ENCODE measurements at regions not wholly inside any gene's neighbourhood (a gene's known extent, or its start where the extent isn't known, plus 50 kb on each side); places are given as distances from the start of the nearest gene placed in this dataset.

DNA sequence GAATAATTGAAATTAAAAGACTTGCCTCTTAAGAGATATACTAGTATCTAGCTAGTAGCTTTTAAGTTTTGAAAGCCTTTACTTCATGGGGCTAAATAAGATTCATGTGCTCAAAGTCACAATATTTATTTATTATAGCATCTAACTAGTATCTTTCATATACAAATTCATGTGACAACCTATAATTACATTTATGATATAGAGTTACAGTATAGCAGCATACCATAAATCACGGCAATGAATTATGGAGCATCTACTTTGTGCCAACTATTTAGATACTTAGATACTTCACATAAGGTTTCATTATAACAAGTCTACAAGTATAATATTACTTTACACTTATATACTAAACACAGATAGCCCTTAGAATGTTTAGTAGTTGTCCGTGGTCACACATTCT lies 229.4 kb downstream of the TPRG1 start:
- FAIRE-seq = no peak
- TF ChIP-seq GATA3 (IDR thresholded peaks at IDR 0.05; ENCODE audit: borderline replicate concordance) = no peak
- TF ChIP-seq, protein P1, sequence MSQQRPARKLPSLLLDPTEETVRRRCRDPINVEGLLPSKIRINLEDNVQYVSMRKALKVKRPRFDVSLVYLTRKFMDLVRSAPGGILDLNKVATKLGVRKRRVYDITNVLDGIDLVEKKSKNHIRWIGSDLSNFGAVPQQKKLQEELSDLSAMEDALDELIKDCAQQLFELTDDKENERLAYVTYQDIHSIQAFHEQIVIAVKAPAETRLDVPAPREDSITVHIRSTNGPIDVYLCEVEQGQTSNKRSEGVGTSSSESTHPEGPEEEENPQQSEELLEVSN (IDR thresholded peaks at IDR 0.05; ENCODE audit: borderline replicate concordance, low read depth) = no peak
- CTCF ChIA-PET = no interaction called here
- WGBS (ENCODE audit: missing lambda C conversion rate) = 90% methylated on average over 2 of the region's 2 CpGs
- no peaks in the 10 kb centered on the region for H3K9me3 ChIP-seq
- H3K4me3 ChIP-seq = no peak overlapping the region
- H3K4me1 ChIP-seq = no peaks in the 10 kb centered on the region
- POLR2A ChIA-PET = no interaction called here
- H3K27ac ChIP-seq = no peak overlapping the region
- DNase-seq (ENCODE audit: low read depth in 1 of 2, low spot score in 1 of 2) = no peak
- no peak overlapping the region for H3K4me2 ChIP-seq
- no peak for ATAC-seq

DNA sequence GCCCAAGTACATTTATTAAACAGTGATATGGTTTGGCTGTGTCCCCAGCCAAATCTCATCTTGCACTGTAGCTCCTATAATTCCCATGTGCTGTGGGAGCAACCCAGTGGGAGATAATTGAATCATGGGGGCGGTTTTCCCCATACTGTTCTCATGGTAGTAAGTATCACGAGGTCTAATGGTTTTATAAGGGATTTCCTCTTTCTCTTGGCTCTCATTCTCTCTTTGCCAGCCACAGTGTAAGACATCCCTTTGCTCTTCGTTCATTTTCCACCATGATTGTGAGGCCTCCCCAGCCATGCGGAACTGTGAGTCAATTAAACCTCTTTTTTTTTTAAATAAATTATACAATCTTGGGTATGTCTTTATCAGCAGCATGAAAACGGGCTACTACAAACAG lies 228.0 kb upstream of the TP63 start:
- 82% methylated on average over 5 of the region's 5 CpGs for WGBS (ENCODE audit: missing lambda C conversion rate)
- Histone ChIP-seq H3K4me2 (no peak overlapping the region), H3K4me3 (no peak overlapping the region), H3K4me1 (no peaks in the 10 kb centered on the region), H3K9me3 (no peaks in the 10 kb centered on the region), H3K27ac (no peak overlapping the region)
- POLR2A ChIA-PET = no interaction called here
- no peak for ATAC-seq
- no peak for FAIRE-seq
- CTCF ChIA-PET = no interaction called here
- TF ChIP-seq ZC3H11A (IDR thresholded peaks at IDR 0.05) = no peak
- no peak for TF ChIP-seq NFE2L2 (conservative IDR thresholded peaks at IDR 0.05; ENCODE audit: low read length)
- no peak for TF ChIP-seq TP53 (CRISPR knock-in tag; IDR thresholded peaks at IDR 0.05)
- TF ChIP-seq, protein P1 (IDR thresholded peaks at IDR 0.05; ENCODE audit: borderline replicate concordance, low read depth) = no peak
- no peak for TF ChIP-seq HEYL (CRISPR knock-in tag; IDR thresholded peaks at IDR 0.05)
- TF ChIP-seq BCL3 (IDR thresholded peaks at IDR 0.05) = no peak
- no peak for TF ChIP-seq ZFP36 (IDR thresholded peaks at IDR 0.05; ENCODE audit: borderline replicate concordance, partially characterized antibody)
- TF ChIP-seq FOSL2 (IDR thresholded peaks at IDR 0.05) = no peak
- TF ChIP-seq FOSL2 (CRISPR knock-in tag; IDR thresholded peaks at IDR 0.05) = no peak
- no peak for TF ChIP-seq RARB (CRISPR knock-in tag; IDR thresholded peaks at IDR 0.05)
- TF ChIP-seq HDAC2 (IDR thresholded peaks at IDR 0.05) = no peak
- TF ChIP-seq GATA3 (IDR thresholded peaks at IDR 0.05; ENCODE audit: borderline replicate concordance) = no peak
- no peak for TF ChIP-seq JUN (IDR thresholded peaks at IDR 0.05)
- TF ChIP-seq EHF (CRISPR knock-in tag; IDR thresholded peaks at IDR 0.05) = no peak
- no peak for TF ChIP-seq HOXB13 (CRISPR knock-in tag; IDR thresholded peaks at IDR 0.05; ENCODE audit: low read depth)
- TF ChIP-seq REST (IDR thresholded peaks at IDR 0.05) = no peak
- no peak for DNase-seq (ENCODE audit: low read depth in 1 of 2, low spot score in 1 of 2)

DNA sequence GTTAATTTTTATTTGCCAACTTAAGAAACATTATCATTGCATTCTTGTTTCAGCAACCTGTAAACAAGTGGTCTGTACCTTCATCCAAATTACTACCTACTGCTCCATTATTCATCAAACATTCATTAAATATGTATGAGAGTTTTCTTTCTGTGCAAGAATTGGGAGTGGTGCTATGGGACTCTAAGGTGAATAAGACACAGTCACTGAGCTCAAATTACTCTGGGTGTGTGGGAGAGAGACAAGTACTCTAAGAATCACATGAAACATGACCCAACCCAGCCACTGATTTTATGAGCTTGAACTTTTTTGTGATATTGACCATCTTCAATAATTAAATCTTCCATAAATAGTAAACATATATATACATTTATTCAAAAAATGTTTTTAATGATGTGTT lies 227.2 kb upstream of the TP63 start:
- no peak overlapping the region for H3K27ac ChIP-seq
- H3K4me3 ChIP-seq = no peak overlapping the region
- POLR2A ChIA-PET = no interaction called here
- no peaks in the 10 kb centered on the region for H3K9me3 ChIP-seq
- CTCF ChIA-PET = no interaction called here
- H3K4me2 ChIP-seq = no peak overlapping the region
- FAIRE-seq = no peak
- DNase-seq (ENCODE audit: low read depth in 1 of 2, low spot score in 1 of 2) = no peak
- TF ChIP-seq ATOH8 (CRISPR knock-in tag; IDR thresholded peaks at IDR 0.05; ENCODE audit: low read depth) (no peak), HOXA7 (CRISPR knock-in tag; IDR thresholded peaks at IDR 0.05) (no peak), HEYL (CRISPR knock-in tag; IDR thresholded peaks at IDR 0.05) (no peak), FOSL2 (IDR thresholded peaks at IDR 0.05) (no peak), FOSL2 (CRISPR knock-in tag; IDR thresholded peaks at IDR 0.05) (no peak), POLR2A (IDR thresholded peaks at IDR 0.05; ENCODE audit: low read length) (no peak), USF2 (IDR thresholded peaks at IDR 0.05) (no peak), MAX (IDR thresholded peaks at IDR 0.05) (no peak), MAFK (IDR thresholded peaks at IDR 0.05; ENCODE audit: partially characterized antibody) (no peak), EP300 (IDR thresholded peaks at IDR 0.05) (no peak), CBX8 (IDR thresholded peaks at IDR 0.05) (no peak), RFX5 (IDR thresholded peaks at IDR 0.05) (no peak), EHMT2 (IDR thresholded peaks at IDR 0.05; ENCODE audit: low read depth) (no peak), NR3C1 (IDR thresholded peaks at IDR 0.05) (no peak), HOXB13 (CRISPR knock-in tag; IDR thresholded peaks at IDR 0.05; ENCODE audit: low read depth) (no peak), MYC (IDR thresholded peaks at IDR 0.05; ENCODE audit: borderline replicate concordance, low read length) (no peak)
- TF ChIP-seq, protein P1 (IDR thresholded peaks at IDR 0.05; ENCODE audit: borderline replicate concordance, low read depth) = no peak
- H3K4me1 ChIP-seq = no peaks in the 10 kb centered on the region
- ATAC-seq = no peak

Measured in A549 (cell line).